GM18508 (cell line): ENCODE measurements at regions not wholly inside any gene's neighbourhood (a gene's known extent, or its start where the extent isn't known, plus 50 kb on each side); places are given as distances from the start of the nearest gene placed in this dataset.
"Not testable (repeated sequence)": the region's sequence is repeated elsewhere in the genome, so short reads cannot be mapped to it uniquely, and the experiment has no call there.

Experiments
- ATAC-seq: cut with Tn5 transposase; IDR thresholded peaks from one replicate; pipeline ENCODE4 v1.9.1; 2021; ENCODE audit warnings: moderate number of reproducible peaks; ENCODE audit not compliant: insufficient read depth, unreplicated experiment

DNA sequence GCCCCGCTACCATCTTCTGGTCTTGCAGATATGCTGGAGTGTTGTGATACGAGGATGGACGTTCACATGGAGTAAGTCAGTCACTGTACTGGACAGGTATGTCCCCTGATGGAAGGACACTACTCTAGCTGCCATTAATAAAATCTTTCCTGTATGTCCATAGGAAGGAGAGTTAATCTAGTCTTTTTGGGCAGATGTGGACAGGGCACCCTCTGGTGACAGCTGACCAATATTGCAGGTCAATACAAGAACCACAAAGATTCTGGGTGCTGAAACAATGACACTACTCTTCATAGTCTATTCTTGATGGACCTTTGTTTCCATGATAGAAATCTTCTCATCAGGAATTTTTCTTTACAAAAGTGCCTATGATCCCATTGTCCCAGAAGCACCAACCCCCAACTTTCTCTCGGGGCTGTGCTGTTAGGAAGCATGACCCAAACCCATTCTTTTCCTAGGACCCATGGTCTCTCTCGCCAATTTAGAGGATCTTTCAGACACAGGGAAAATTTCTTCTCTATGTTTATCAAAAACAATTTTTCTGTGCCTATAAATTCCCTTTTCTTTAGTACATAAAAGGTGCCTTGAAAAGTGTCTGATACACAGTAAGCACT is 376.9 kb downstream of the DTWD2 start:
- ATAC-seq, result no peak

DNA sequence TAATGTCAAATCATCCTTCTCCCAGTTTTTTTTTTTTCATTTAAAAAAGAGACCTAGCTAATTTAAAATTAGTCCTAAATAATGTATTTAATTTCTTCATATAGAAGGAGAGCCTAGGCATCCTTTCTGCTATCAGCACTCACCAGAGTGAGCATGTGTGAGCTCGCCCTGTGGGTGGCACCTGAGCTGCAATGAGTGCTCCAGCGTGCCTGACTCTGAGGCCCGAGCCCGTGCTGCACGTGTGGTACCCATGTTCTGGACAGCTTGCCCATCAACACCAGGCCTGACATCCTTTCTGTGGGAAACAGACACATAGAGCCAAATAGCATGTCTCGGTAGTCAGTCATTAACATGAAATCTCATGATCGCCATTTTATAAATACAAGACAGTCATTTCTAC is 381.4 kb downstream of the DTWD2 start:
- no peak for ATAC-seq

DNA sequence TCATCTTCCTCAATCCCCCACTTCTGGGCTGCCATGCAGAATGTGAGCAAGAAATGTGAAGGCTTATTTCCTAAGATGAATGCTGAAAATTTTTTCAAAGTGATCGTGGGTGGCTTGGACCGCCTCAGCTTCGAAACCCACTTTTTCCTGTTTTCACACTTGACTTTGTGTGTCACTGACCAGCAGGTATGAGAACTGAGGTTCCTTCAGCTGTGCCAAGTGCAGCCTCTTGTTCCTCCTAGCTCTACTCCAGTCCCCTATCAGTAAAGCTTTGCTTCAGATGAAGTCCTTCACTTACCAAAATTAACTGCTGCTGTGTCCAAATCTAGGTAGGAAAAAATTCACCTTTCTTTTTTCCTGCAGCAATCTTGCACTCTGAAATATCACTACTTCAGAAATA is 382.6 kb downstream of the DTWD2 start:
- ATAC-seq, result no peak

DNA sequence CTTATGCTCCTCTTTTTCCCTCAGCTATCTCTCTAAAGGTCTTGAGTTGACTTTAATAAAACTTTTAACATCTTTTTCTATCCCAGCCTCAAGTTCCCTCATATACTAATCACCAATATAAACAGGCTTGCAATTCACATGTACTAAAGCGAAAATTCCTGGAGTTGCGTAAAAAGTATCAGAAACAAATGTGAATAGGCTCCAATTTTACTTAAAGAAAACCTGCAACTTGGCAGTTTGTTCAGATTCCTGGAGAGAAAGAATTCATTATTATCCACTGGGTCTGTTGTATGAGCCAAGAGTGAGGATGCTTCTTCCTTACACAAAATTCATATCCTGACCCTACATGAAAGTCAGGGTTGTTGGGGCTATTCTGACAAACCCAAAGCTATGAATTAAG is 384.2 kb downstream of the DTWD2 start:
- ATAC-seq, result no peak

DNA sequence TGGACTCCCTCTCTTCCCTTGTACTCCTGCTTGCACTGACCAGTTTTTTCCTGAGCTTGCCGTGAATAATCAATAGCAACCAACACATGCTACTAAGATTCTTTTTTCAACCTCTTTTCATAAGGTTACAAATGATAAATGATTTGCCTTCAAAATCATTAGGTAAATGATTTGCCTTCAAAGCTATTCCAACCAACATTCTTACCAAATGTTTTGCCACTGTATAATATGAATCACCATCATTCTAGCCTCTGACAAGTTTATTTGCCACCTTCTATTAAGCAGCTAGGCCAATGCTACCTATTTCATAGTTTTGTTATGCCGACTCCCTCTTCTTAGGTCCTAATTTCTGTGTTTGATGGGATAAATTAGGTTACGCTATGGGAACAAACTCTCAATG is 385.1 kb downstream of the DTWD2 start:
- ATAC-seq, result no peak

DNA sequence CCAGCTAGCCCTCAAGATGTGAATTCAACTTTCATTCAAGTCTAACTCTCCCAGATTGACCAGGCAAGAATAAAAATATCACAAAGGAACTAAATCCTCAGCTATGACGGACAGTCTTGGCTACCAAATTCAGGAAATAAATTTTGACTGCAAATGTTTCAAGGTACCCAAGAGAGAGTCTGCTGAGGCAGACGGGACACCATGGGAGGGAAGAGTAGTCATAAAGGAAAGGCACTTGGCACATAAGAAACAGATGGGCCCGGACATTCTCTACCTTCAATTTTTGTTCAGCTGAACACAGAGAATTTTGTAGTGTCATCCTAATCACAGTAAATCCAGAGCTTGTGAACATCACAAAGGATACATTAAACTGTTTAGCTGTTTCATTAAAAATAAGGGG is 390.0 kb downstream of the DTWD2 start:
- no peak for ATAC-seq

DNA sequence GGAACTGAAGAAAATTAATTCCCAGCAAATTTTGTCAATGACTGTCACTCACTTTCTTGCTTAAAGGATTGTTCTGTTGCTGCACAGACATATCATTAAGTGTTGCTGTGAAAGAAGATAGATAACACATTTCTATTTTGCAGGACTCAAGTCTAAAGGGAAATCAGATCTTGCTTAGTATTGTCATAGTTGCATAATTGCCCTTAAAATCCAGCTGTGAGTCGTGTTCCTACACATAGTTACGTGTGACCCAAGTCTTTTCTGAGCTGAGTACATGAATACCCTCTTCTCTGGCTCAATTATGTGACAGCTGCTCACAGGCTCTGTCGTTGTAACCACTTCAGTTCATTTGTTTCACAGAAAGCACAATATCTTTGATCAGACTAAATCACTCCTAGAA is 390.8 kb downstream of the DTWD2 start:
- no peak for ATAC-seq

DNA sequence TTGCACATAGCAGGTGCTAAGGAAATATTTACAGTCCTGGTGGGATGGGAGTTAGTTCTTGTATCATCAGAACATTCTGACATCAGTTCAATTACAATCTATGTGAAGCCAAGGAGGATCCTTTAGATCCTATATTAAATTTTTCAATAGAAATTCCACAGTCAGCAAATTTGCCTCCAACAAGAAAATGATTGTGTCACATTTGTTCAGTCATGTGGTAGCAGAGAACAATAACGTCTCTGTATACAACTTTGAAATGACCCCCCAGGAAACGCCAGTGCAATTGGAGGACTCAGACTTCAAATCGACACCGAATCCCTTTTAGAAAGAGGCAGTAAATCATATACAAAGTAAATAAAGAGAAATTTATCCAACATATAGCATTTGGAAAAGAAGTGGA is 392.1 kb downstream of the DTWD2 start:
- no peak for ATAC-seq

DNA sequence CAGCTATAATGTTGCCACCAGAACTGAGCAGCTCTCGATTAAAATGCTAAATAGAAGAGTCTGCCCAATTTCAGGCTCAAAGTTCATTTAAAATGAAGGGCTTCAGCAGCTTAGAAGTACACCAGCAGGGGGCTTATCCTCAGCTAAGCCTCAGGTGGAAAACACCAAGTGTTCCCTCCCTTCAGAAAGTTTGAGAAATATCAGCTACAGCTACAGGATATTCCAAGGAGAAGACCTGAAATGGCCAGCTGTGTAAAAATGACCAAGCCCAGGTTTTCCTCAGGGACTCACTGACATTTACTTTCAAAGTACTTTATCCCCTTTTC is 395.4 kb downstream of the DTWD2 start:
- ATAC-seq, result no peak

DNA sequence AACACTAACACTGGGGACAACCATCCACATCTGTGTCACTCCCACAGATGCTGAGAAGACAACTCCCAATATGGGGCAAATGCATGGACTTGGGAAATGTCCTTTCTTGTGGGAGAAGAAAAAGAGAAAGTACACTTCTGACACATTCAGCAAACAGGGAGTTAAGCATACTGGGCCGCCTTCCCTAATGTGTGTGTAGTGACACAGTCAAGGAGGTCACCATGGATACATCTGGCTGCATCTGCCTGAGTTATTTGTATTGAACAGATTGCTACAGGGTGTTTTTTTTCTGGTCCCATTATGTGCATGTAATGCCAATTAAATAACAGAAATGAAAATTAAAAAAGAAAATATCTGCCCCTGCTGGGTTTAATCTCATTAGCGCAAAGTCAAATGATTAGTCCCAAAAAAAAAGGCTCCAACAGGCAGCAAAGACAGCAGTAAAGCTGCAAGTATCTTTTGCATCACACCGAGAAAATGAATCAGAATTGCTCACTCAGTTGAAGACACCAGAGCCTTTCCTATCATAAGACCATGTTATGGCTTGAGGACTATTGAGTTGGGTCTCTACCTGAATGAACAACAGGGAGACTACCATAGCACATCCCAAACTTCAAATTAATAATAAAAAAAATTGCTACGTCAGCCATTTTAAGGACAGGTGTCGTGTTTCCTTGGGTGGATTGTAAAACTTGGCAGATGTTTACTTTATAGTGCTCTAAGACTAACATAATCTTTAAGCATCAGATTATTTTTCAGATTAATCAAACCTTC is 395.9 kb downstream of the DTWD2 start:
- ATAC-seq, result no peak

DNA sequence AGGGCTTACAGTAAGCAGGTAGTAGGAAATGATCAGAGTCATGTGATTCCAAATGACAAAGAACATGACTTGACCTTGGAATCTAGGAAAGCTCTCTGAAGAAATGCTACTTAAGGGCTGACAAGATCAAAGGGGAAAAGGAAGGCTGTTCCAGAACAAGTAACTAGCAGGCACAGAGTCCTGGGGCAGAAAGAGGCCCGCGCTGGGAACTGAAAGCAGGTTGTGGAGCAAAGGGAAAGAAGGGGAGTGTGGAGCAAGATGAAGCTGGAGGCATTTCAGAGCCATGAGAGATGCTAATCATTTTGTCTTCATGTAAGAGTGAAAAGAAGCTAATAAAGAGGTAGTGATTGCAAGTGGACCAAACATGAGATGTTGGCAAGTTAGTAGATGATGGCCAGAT is 397.5 kb downstream of the DTWD2 start:
- ATAC-seq, result no peak

DNA sequence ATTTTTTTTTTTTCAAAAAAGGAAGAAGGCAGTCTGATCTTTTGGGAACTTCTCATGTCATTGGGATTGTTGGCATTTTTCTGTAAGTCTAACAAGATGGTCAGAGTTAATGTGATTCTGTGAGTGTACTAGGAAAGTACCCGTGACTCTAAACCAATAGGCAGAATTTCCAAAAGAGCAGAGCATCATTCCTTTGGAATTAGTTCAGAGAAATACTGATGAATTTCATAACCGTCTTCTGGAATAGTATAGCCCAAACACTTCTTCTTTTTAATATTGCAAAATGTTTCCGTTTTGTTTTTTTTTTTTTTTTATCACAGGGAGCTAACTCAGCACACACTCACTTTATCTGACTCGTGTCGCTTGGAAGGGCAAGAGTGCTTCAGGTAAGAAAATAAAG is 407.4 kb downstream of the DTWD2 start:
- ATAC-seq, result no peak

DNA sequence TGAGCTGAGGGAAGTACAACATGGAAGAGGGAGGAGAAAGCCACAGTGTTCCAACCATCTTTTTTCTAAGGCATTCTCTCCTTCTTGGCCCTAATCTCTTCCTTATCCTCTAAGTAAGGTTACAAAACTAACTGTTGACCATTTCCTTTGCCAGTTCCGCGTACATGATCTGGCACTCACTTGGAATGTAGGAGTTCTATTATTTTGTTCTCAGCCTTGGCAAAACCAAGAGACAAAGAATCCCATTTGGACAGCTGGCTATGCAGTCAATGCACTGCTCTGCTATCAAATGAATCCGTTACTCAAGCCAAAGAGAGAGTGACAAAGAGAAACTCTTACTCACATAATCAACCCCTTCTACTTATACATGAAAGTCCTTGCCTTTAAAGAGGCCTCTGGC is 410.3 kb downstream of the DTWD2 start:
- no peak for ATAC-seq

DNA sequence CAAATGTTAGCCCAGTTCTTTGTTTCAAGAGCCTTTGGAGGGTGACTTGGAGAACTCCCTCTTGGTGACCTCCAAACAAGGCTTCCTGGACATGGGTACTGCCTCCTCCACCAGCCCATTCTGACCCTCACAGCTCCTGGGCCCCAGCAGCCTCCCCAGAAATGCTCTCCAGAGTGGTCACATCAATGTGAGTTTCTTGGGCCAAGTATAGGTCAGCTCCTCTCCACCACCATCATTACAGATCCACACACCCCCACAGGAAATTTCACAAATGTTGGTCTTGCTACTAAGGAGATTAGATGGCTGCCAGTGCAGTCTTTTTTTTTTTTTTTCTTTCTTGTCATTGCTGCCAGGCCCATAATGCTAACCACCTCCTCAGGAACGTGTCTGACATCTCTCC is 410.7 kb downstream of the DTWD2 start:
- no peak for ATAC-seq

DNA sequence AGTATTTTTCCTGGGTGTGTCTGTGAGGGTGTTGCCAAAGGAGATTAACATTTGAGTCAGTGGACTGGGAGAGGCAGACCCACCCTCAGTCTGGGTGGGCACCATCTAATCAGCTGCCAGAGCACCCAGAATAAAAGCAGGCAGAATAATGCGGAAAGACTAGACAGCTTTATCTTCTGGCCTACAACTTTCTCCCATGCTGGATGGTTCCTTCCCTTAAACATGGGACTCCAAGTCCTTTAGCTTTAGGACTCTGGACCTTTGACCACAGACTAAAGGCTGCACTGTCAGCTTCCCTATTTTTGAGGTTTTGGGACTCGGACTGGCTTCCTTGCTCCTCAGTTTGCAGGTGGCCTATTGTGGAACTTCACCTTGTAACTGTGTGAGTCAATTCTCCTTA is 418.1 kb downstream of the DTWD2 start:
- not testable (repeated sequence) for ATAC-seq

DNA sequence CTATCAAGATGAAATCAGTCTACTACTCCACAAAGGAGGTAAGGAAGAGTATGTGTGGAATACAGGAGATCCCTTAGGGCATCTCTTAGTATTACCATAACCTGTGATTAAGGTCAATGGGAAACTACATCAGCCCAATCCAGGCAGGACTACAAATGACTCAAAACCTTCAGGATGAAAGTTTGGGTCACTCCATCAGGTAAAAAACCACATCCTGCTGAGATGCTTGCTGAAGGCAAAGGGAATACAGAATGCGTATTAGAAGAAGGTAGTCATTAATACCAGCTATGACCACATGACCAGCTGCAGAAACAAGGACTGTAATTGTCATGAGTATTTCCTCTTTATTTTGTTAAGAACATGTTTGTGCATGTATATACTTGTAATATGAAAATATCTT is 418.8 kb downstream of the DTWD2 start:
- ATAC-seq, result not testable (repeated sequence)

DNA sequence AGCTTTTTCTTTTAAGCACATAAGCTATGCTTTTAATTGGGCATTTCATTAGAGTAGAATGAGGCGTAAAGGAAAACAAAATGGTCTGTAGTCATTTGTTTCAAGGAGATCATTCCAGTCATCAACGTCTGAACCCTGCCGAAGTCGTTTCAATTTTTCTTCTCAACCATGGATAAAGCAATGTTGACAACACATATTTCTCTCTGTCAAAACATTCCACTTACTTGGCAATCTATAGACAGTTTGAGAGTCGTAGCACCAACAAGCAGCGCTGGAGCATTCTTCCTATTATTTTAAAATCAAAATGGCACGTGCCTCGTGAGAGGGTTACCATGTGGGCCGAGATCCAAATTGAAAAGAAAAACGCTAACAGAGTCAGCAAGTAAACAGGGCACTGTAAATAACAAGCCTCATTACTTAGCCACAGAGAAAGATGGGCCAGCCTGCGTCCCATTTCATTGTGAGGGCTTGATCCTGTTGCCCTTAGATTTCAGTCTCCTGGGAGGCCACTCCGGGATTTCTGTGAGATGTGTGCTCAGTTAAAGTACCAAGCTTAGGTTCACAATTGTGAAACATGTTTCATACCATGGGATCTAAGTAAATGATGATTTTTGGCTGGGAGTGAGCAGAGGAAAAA is 422.9 kb downstream of the DTWD2 start:
- no peak for ATAC-seq

DNA sequence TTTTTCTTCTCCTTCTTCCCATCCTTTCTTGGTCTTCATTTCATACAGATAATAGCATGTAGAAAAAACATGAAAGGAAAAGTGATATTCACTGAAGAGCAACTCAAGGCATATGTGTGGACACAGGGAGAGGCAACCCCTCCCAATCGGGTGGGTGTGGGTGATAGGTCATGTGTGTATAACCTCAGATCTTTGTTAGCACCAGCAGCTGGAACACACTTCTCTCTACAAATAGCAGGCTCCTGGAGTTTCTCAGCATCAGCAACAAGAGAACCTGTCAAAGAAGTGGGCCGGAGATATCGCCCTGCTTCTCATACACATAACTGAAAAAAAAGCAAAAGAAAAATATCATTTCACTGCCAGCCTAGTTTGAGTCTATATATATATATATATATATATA is 426.4 kb downstream of the DTWD2 start:
- ATAC-seq, result no peak

DNA sequence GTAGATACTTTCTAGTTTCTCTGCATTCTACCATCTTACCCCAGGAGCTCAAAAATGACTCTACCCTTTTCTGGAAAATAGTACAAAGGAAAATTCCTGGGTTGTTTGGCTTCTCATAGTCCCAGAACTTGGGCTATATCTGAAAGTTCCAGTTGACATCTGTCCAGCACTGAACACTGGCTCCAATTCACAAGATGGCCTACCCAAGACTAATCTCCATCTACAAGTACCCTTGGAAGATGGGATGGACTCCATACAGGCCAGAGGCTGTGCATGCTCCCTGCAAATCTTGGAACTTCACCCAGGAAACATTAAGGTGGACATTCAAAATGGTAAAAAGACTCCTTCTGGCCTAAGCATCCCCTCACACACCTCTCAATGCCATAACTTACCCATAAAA is 427.1 kb downstream of the DTWD2 start:
- ATAC-seq, result no peak

DNA sequence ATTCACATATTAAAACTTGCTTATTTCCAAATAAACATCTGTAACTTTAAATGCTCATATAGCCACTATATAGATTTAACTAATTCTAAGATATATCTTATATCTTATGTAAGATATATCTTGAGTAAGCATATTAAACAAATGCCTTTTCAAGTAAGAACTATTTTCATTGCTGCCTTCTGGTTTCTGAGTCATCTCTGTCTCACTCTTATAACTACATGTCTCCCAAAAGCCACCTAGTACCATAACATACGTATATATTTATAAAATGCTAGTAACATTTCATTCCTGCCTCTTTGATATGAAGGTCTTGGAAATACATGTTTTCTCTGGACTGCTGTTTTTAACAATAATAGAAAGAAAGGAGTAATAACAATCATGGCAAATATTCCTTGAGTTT is 429.5 kb downstream of the DTWD2 start:
- no peak for ATAC-seq

DNA sequence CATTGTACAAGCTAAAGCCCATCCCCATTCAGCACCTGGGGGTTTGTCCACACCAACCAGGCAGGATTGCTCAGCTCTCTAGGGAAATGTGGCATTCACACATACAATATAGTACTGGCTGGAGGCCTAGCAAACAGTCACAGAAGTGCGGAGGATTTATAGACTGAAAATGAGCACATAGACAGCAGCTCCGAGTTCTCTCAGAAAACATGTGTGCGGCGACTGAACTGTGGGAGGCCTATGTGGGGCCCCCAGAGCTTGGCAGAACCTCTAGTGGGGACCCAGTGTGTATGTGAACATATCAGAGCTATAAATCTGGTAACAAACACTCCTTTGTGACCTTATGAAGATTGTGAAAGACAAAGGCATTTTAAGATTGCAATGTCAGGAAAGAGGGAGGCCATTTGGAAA is 431.1 kb downstream of the DTWD2 start:
- no peak for ATAC-seq

DNA sequence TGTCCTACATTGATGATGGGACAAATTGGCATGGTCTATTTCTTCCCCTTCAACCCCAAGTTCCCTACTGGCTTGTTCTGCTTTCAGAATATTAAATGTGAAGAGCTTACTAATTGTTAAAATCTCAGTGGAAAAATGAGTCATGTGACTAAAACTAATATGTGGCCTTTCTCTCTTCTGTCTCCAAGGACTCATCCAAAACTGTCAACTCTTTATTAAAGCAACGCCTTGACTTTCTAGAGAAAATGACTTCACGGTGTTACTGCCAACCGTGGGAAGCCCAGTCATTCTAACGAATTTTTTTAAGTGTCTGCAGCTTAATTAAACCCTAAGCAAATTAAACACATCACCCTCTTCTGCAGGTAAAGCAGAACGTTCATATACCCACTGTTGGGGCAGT is 431.6 kb downstream of the DTWD2 start:
- ATAC-seq, result no peak
